ENCODE measurements at regions not wholly inside any gene's neighbourhood (a gene's known extent, or its start where the extent isn't known, plus 50 kb on each side); places are given as distances from the start of the nearest gene placed in this dataset.

- no peak for TF ChIP-seq CTCF (conservative IDR thresholded peaks at IDR 0.05; ENCODE audit: low read depth, low read length)
- H3K4me3 ChIP-seq (ENCODE audit: low read depth, low read length), result no peak overlapping the region
- DNase-seq (ENCODE audit: low read depth), result no peak
These were observed 369.6 kb upstream of the ID2 start for GRCh38 chr2:8312221-8312620.

- TF ChIP-seq CTCF (conservative IDR thresholded peaks at IDR 0.05; ENCODE audit: low read depth, low read length), result no peak
These were observed 368.7 kb upstream of the ID2 start for GRCh38 chr2:8312861-8313830.

GRCh38 chr2:8314063-8314462 is 367.8 kb upstream of the ID2 start:
- H3K4me3 ChIP-seq (ENCODE audit: low read depth, low read length), result no peak overlapping the region
- TF ChIP-seq CTCF (conservative IDR thresholded peaks at IDR 0.05; ENCODE audit: low read depth, low read length), result no peak
- DNase-seq (ENCODE audit: low read depth), result no peak

More at GRCh38 chr2:8312861-8313830, 368.7 kb upstream of the ID2 start:
- H3K4me3 ChIP-seq (ENCODE audit: low read depth, low read length), result no peak overlapping the region
- peak; percentile 22 for DNase-seq (ENCODE audit: low read depth)

GRCh38 chr2:8315531-8316165 is 366.2 kb upstream of the ID2 start:
- no peak for TF ChIP-seq CTCF (conservative IDR thresholded peaks at IDR 0.05; ENCODE audit: low read depth, low read length)
- no peak overlapping the region for H3K4me3 ChIP-seq (ENCODE audit: low read depth, low read length)
- no peak for DNase-seq (ENCODE audit: low read depth)

- no peak for DNase-seq (ENCODE audit: low read depth)
- no peak overlapping the region for H3K4me3 ChIP-seq (ENCODE audit: low read depth, low read length)
- TF ChIP-seq CTCF (conservative IDR thresholded peaks at IDR 0.05; ENCODE audit: low read depth, low read length), result no peak
These were observed 365.5 kb upstream of the ID2 start for GRCh38 chr2:8316356-8316755.

- TF ChIP-seq CTCF (conservative IDR thresholded peaks at IDR 0.05; ENCODE audit: low read depth, low read length), result no peak
- DNase-seq (ENCODE audit: low read depth), result no peak
- H3K4me3 ChIP-seq (ENCODE audit: low read depth, low read length), result no peak overlapping the region
These were observed 364.4 kb upstream of the ID2 start for GRCh38 chr2:8317418-8317817.

All from epithelial cell of proximal tubule (primary cell).